ENCODE measurements at regions not wholly inside any gene's neighbourhood (a gene's known extent, or its start where the extent isn't known, plus 50 kb on each side); places are given as distances from the start of the nearest gene placed in this dataset.
A peak's percentile ranks its signal among the peaks of the same experiment; 100 is the strongest.

DNA sequence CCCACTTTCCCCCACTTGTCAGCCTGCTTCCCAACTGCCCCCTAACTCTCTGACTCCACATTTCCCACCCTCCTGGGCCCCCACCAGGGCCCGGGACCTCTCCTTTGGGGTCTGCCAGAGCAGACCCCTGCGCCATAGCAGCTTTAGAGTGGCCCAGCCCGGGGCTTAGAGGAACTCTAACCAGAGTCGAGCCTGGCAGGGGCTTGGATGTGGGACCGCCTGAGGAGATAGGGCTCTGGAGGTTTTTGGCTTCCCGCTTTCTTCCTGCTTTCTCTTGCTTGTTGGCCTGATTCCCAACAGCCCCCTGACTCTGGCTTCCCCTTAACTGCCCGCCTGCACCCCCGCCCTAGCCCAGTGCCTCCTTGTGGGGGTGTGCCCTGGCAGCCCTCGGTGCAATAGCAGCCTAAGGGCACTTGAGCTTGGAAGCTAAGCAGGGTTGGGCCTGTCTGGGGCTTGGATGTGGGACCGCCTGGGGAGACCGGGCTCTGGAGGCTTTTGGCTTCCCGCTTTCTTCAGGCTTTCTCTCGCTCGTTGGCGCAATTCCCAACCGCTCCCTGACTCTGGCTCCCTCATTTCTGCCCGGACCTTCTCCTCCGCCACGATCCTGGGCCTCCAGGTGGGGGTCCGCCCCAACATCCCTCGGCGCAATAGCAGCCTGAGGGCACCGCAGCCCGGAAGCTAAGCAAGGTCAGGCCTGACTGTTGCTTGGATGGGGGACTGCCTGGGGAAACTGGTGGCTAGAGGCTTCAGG, 2292.0 kb downstream of the TP53TG3F start:
- peaks cover 19% of the 10 kb centered on the region for H3K9me3 Mint-ChIP-seq (ENCODE audit: low read depth)
- peak; percentile 74 for DNase-seq (ENCODE audit: low spot score)
- no peaks in the 10 kb centered on the region for H3K27me3 Mint-ChIP-seq (ENCODE audit: low read depth)
- H3K36me3 Mint-ChIP-seq (ENCODE audit: low read depth) = no peaks in the 10 kb centered on the region
- no peak overlapping the region for H3K4me3 Mint-ChIP-seq (ENCODE audit: unreplicated experiment)
- TF ChIP-seq, protein P1, sequence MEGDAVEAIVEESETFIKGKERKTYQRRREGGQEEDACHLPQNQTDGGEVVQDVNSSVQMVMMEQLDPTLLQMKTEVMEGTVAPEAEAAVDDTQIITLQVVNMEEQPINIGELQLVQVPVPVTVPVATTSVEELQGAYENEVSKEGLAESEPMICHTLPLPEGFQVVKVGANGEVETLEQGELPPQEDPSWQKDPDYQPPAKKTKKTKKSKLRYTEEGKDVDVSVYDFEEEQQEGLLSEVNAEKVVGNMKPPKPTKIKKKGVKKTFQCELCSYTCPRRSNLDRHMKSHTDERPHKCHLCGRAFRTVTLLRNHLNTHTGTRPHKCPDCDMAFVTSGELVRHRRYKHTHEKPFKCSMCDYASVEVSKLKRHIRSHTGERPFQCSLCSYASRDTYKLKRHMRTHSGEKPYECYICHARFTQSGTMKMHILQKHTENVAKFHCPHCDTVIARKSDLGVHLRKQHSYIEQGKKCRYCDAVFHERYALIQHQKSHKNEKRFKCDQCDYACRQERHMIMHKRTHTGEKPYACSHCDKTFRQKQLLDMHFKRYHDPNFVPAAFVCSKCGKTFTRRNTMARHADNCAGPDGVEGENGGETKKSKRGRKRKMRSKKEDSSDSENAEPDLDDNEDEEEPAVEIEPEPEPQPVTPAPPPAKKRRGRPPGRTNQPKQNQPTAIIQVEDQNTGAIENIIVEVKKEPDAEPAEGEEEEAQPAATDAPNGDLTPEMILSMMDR (IDR thresholded peaks at IDR 0.05) = no peak
- H3K4me1 Mint-ChIP-seq (ENCODE audit: low read depth) = no peaks in the 10 kb centered on the region
- no peak overlapping the region for H3K27ac Mint-ChIP-seq (ENCODE audit: unreplicated experiment)

DNA sequence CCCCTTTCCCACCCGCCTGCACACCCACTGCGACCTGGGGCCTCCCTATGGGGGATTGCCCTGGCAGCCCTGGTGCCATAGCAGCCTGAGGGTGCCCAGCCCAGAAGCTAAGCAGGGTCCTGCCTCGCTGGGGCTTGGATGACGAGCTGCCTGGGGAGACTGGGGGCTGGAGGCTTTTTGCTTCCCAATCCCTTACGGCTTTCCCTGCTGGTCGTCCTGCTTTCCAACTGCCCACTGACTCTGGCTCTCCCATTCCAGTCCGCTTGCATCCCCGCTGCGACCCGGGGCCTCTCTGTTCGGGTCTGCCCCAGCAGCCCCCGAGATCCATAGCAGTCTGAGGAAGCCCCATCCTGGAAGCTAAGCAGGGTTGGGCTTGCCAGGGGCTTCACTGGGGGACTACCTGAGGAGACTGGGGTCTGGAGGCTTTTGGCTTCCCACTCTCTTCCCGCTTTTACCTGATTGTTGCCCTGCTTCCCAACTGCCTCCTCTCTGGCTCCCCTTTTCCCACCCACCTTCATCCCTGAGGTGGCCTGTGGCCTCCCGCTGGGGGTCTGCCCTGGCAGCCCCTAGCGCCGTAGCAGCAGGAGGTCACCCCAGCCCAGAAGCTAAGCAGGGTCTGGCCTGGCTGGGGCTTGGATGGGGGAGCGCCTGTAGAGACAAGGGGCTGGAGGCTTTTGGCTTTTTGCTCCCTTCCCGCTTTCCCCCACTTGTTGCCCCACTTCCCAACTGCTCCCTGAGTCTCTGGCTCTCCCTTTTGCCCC, 2292.8 kb downstream of the TP53TG3F start:
- Mint-ChIP-seq H3K9me3 (ENCODE audit: low read depth) (peaks cover 25% of the 10 kb centered on the region), H3K27me3 (ENCODE audit: low read depth) (no peaks in the 10 kb centered on the region), H3K4me3 (ENCODE audit: unreplicated experiment) (no peak overlapping the region), H3K27ac (ENCODE audit: unreplicated experiment) (no peak overlapping the region), H3K36me3 (ENCODE audit: low read depth) (no peaks in the 10 kb centered on the region), H3K4me1 (ENCODE audit: low read depth) (no peaks in the 10 kb centered on the region)
- DNase-seq (ENCODE audit: low spot score) = no peak
- TF ChIP-seq, protein P1 (IDR thresholded peaks at IDR 0.05) = no peak

DNA sequence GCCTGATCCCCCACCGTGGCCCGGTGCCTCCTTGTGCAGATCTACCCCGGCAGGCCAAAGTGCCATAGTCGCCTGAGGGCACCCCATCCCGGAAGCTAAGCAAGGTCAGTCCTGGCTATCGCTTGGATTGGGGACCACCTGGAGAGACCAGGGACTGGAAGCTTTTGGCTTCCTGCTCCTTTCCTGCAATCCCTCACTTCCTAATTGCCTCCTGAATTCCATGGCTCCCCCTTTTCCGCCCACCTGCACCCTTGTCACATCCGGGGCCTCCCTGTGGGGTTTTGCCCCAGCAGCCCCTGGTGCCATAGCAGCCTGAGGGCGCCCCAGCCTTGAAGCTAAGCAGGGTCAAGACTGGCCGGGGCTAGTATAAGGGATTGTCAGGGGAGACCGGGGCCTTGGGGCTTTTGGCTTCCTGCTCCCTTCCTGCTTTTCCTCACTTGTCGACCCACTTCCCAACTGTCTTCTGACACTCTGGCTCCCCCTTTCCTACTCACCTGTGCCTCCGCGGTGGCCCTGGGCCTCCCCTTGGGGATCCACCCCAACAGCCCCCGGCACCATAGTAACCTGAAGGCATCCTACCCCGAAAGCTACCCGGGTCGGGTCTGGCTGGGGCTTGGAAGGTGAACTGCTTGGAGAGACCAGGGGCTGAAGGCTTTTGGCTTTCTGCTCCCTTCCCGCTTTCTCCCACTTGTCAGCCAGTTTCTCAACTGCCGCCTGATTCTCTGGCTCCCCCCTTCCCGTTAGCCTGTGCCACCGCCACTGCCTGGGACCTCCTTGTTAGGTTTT, 2293.6 kb downstream of the TP53TG3F start:
- no peak for DNase-seq (ENCODE audit: low spot score)

DNA sequence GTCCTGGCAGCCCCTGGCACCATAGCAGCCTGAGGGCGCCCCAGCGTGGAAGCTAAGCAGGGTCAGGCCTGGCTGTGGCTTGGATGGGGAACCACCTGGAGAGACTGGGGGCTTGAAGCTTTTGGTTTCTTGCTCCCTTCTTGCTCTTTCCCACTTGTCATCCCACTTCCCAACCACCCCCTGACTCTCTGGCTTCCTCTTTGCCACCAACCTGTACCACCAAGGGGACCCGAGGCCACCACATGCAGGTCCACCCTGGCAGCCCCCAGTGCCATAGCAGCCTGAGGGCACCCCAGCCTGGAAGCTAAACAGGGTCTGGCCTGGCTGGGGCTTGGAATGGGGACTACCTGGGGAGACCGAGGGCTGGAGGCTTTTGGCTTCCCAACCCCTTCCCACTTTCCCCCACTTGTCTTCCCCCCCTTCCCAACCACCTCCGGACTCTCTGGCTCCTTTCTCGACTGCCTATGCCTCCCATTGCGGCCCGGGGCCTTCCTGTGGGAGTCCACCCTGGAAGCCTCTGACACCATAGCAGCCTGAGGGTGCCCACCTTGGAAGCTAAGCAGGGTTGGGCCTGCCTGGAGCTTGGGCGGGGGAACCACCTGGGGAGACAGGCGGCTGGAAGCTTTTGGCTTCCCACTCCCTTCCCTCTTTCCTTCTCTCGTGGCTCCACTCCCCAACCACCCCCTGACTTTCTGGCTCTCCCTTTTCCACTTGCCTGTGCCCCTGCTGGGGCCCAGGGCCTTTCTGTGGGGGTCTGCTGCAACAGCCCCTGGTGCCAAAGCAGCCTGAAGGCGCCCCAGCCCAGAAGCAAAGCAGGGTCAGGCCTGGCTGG, 2294.4 kb downstream of the TP53TG3F start:
- no peak overlapping the region for H3K27ac Mint-ChIP-seq (ENCODE audit: unreplicated experiment)
- TF ChIP-seq, protein P1 (IDR thresholded peaks at IDR 0.05) = no peak
- H3K9me3 Mint-ChIP-seq (ENCODE audit: low read depth) = peaks cover 27% of the 10 kb centered on the region
- no peak overlapping the region for H3K4me3 Mint-ChIP-seq (ENCODE audit: unreplicated experiment)
- H3K4me1 Mint-ChIP-seq (ENCODE audit: low read depth) = no peaks in the 10 kb centered on the region
- H3K36me3 Mint-ChIP-seq (ENCODE audit: low read depth) = no peaks in the 10 kb centered on the region
- H3K27me3 Mint-ChIP-seq (ENCODE audit: low read depth) = no peaks in the 10 kb centered on the region
- no peak for DNase-seq (ENCODE audit: low spot score)

More for the DNA sequence above, 2293.6 kb downstream of the TP53TG3F start:
- H3K36me3 Mint-ChIP-seq (ENCODE audit: low read depth) = no peaks in the 10 kb centered on the region
- no peak overlapping the region for H3K27ac Mint-ChIP-seq (ENCODE audit: unreplicated experiment)
- TF ChIP-seq, protein P1 (IDR thresholded peaks at IDR 0.05) = no peak
- no peak overlapping the region for H3K4me3 Mint-ChIP-seq (ENCODE audit: unreplicated experiment)
- H3K4me1 Mint-ChIP-seq (ENCODE audit: low read depth) = no peaks in the 10 kb centered on the region
- no peaks in the 10 kb centered on the region for H3K27me3 Mint-ChIP-seq (ENCODE audit: low read depth)
- H3K9me3 Mint-ChIP-seq (ENCODE audit: low read depth) = peaks cover 25% of the 10 kb centered on the region

Measured in chondrocyte (in vitro differentiated cells).